ENCODE measurements at regions not wholly inside any gene's neighbourhood (a gene's known extent, or its start where the extent isn't known, plus 50 kb on each side); places are given as distances from the start of the nearest gene placed in this dataset.

- H3K27ac ChIP-seq (ENCODE audit: insufficient read depth, low read depth, low read length), result no peak overlapping the region
- H3K4me1 ChIP-seq (ENCODE audit: control insufficient read depth, extremely low read depth, insufficient read depth, low read length), result no peaks in the 10 kb centered on the region
- H3K9ac ChIP-seq (replicated peaks; ENCODE audit: extremely low read depth, insufficient read depth, low read length), result no peak overlapping the region
- no peak overlapping the region for H3K4me3 ChIP-seq (replicated peaks in 1 of 3; ENCODE audit: insufficient read depth in 1 of 3, low read depth in 1 of 3, low read length in 3 of 3)
- BruUV-seq (replicated peaks), result no TSS peak
- TF ChIP-seq MYC (IDR thresholded peaks at IDR 0.05; ENCODE audit: low read depth, low read length), result no peak
- no peak for TF ChIP-seq POLR2AphosphoS5 (IDR thresholded peaks at IDR 0.05; ENCODE audit: insufficient read depth, low read depth, low read length)
- no peak for TF ChIP-seq CTCF (IDR thresholded peaks at IDR 0.05; ENCODE audit: extremely low read depth in 1 of 2, insufficient read depth in 1 of 2, low read depth in 1 of 2, low read length in 2 of 2)
- no peak for TF ChIP-seq POLR2A (IDR thresholded peaks at IDR 0.05; ENCODE audit: low read depth, low read length)
- TF ChIP-seq MAX (IDR thresholded peaks at IDR 0.05; ENCODE audit: insufficient read depth, insufficient read length), result no peak
- no peak for TF ChIP-seq JUN (IDR thresholded peaks at IDR 0.05; ENCODE audit: borderline replicate concordance, insufficient read depth, insufficient read length, low read depth)
- TF ChIP-seq GATA2 (IDR thresholded peaks at IDR 0.05; ENCODE audit: insufficient read depth, insufficient read length, low read depth, low read length), result no peak
- TF ChIP-seq FOS (IDR thresholded peaks at IDR 0.05; ENCODE audit: borderline replicate concordance, insufficient read depth, low read length), result no peak
- no peak for TF ChIP-seq EZH2 (IDR thresholded peaks at IDR 0.05; ENCODE audit: borderline replicate concordance, low read depth, low read length, severe bottlenecking)
- dilution Hi-C loops (cut with MboI; ENCODE audit: extremely low pct_ligation_motif_present, low sequenced_read_pairs), result no loop called here
- no peaks in the 10 kb centered on the region for H3K27me3 ChIP-seq (ENCODE audit: control insufficient read depth in 2 of 2, insufficient read depth in 2 of 2, low read length in 2 of 2)
- intact Hi-C loops (cut with micrococcal nuclease), result no loop called here
- H3K9me3 ChIP-seq (replicated peaks; ENCODE audit: control insufficient read depth, insufficient read depth, low read length), result peaks cover 5% of the 10 kb centered on the region
- no peak for DNase-seq (ENCODE audit: low read depth, low spot score)
- H3K79me2 ChIP-seq (ENCODE audit: control insufficient read depth, insufficient read depth, low read length), result no peaks in the 10 kb centered on the region
- no peaks in the 10 kb centered on the region for H4K20me1 ChIP-seq (replicated peaks; ENCODE audit: control insufficient read depth, extremely low read depth, insufficient read depth, low read length)
- ChIA-PET POLR2A (no interaction called here), CTCF (no interaction called here)
- H2AFZ ChIP-seq (ENCODE audit: low read depth, low read length), result no peak overlapping the region
- H3K36me3 ChIP-seq (ENCODE audit: control insufficient read depth in 2 of 2, extremely low read depth in 1 of 2, insufficient read depth in 2 of 2, low read length in 2 of 2), result no peaks in the 10 kb centered on the region
- H3K9me1 ChIP-seq (replicated peaks; ENCODE audit: control insufficient read depth, extremely low read depth, insufficient read depth, low read length), result no peaks in the 10 kb centered on the region
- H3K4me2 ChIP-seq (ENCODE audit: insufficient read depth, low read length), result no peak overlapping the region
- no peak for FAIRE-seq
Observed at GRCh38 chr5:8156706-8157105, 287.8 kb downstream of the MTRR start.

Data from endothelial cell of umbilical vein (primary cell).